WI38 (cell line): ENCODE measurements at regions not wholly inside any gene's neighbourhood (a gene's known extent, or its start where the extent isn't known, plus 50 kb on each side); places are given as distances from the start of the nearest gene placed in this dataset.

ENCODE experiments used
- H3K4me3 ChIP-seq: 2 replicates; pipeline ENCODE4 v1.5.1; 2011; ENCODE audit warnings: low read depth, mild to moderate bottlenecking, control low read depth, low read length
- TF ChIP-seq, protein P1 (sequence below): IDR thresholded peaks from 2 replicates; pipeline ENCODE4 v1.5.1; 2012; ENCODE audit warnings: low read depth, mild to moderate bottlenecking, control low read depth, low read length

DNA sequence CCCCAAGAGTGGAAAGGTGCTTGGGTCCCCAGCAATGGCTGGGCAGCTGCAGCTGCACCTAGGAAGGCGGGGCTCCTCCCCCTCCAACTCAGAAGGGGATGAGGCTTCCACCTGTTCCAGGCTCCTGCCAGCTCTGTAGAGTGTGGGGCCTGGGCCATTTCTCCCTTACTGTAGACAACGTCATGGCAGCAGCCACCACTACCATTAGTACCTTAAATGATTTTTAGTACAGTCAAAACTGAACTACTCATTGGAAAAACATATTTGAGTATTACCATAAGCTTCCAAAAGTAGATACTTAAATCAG lies 1274.2 kb upstream of the GBE1 start:
- TF ChIP-seq, protein P1, sequence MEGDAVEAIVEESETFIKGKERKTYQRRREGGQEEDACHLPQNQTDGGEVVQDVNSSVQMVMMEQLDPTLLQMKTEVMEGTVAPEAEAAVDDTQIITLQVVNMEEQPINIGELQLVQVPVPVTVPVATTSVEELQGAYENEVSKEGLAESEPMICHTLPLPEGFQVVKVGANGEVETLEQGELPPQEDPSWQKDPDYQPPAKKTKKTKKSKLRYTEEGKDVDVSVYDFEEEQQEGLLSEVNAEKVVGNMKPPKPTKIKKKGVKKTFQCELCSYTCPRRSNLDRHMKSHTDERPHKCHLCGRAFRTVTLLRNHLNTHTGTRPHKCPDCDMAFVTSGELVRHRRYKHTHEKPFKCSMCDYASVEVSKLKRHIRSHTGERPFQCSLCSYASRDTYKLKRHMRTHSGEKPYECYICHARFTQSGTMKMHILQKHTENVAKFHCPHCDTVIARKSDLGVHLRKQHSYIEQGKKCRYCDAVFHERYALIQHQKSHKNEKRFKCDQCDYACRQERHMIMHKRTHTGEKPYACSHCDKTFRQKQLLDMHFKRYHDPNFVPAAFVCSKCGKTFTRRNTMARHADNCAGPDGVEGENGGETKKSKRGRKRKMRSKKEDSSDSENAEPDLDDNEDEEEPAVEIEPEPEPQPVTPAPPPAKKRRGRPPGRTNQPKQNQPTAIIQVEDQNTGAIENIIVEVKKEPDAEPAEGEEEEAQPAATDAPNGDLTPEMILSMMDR = no peak
- H3K4me3 ChIP-seq = no peak overlapping the region

GRCh38 chr3:83034806-83035703 lies 1273.6 kb upstream of the GBE1 start:
- TF ChIP-seq, protein P1 = no peak
- H3K4me3 ChIP-seq = no peak overlapping the region

GRCh38 chr3:83033133-83033532 lies 1271.7 kb upstream of the GBE1 start:
- H3K4me3 ChIP-seq = no peak overlapping the region
- TF ChIP-seq, protein P1 = no peak

DNA sequence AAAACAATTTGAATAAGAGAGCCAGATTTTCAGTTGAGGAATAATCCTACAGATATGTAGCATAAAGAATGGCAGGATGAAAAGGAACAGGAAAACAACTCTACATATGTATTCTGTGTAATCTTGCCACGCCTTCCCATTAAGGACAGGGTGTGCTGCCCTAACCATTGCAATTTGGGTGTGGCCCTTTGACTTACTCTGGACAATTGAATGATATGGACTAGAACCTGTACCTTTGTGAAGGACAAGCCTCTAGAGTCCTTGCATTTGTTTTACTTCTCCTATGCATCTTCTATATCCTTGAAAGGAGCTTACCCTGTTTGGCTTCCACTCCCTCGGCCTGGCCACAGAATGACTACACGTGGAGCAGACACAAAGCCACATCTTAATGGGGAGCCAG lies 1261.6 kb upstream of the GBE1 start:
- TF ChIP-seq, protein P1 = no peak
- no peak overlapping the region for H3K4me3 ChIP-seq

- TF ChIP-seq, protein P1 = no peak
- no peak overlapping the region for H3K4me3 ChIP-seq
These were observed 1250.0 kb upstream of the GBE1 start for GRCh38 chr3:83011481-83011880.

DNA sequence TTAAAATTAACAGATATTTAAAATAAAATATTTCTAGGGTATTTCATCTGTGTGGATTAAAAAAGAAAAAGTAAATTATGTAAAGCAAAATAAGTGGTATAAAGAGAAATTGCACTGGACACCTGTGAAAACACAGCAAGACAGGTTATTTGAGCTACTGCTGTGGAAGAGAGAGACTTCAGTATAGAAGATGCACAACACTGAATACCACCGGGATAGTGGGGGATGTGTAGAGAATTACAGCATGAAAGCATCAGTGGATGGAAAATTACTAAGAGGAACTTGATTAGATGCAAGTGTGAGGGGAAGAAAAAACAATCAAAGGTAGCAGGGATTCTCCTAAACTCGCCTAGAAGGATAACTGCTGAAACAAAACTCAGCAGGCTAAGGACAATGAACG lies 1242.5 kb upstream of the GBE1 start:
- no peak overlapping the region for H3K4me3 ChIP-seq
- TF ChIP-seq, protein P1 = no peak

GRCh38 chr3:83002869-83003445 lies 1241.5 kb upstream of the GBE1 start:
- no peak overlapping the region for H3K4me3 ChIP-seq

More at GRCh38 chr3:83002869-83003445, 1241.5 kb upstream of the GBE1 start:
- TF ChIP-seq, protein P1 = no peak
